ENCODE measurements at regions not wholly inside any gene's neighbourhood (a gene's known extent, or its start where the extent isn't known, plus 50 kb on each side); places are given as distances from the start of the nearest gene placed in this dataset.

- no peak for DNase-seq (ENCODE audit: extremely low read depth in 1 of 2, low read depth in 1 of 2)
Measured at GRCh38 chr3:110070161-110070916, 733.0 kb upstream of the DPPA4 start.

DNA sequence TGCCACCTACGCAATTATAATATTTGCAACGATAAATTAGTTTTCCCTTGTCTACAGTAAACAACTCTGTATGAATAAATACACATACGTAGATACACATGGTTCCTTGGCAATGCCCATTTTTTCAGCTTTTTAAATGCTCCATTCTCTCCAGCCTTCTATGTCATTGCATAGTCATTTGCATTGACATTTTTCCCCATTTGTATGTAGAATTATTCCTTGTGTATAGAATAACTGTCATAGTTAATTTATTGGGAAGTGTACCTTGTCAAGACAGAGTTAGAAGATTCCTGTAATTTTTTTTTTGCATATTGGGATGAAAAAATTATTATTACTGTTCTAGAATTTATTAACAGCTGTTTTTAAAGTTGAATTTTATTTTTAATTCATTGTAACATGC is 736.7 kb upstream of the DPPA4 start:
- DNase-seq (ENCODE audit: extremely low read depth in 1 of 2, low read depth in 1 of 2) = no peak

DNA sequence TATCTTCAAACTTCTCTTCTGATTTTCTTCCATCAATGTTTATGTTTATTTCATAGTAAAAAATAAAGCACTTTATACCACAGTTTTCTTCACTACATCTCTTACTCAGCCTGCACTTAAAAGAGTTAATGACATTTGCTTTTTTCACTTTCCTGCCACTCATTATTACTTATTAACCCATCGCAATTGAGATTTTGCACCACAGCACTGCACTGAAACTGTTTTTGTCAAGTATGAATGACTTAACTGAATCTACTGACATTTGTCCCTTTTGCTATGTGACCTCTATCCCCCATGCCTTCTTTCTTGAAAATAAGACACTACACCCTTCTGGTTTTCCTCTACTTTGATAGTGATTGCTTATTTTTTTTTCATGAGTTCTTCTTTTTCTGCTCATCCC is 739.7 kb upstream of the DPPA4 start:
- no peak for DNase-seq (ENCODE audit: extremely low read depth in 1 of 2, low read depth in 1 of 2)

DNA sequence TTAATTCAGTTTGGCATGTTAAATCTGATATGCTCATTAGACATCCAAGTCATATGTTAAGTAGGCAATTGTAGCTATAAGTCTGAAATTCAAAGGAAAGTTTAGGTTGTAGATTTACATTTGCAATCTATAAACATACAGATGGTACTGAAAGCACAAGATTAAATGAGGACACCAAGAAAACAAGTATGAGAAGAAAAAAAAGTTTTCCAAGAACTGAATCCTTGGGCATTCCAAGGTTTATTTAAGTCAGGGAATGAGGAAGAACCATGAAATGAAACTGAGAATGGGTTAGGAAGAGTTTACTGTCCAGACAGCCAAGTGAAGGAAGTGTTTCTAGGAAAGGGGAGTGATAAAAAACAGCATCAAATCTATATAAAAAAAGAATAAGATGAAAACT is 756.1 kb upstream of the DPPA4 start:
- DNase-seq (ENCODE audit: extremely low read depth in 1 of 2, low read depth in 1 of 2) = no peak

DNA sequence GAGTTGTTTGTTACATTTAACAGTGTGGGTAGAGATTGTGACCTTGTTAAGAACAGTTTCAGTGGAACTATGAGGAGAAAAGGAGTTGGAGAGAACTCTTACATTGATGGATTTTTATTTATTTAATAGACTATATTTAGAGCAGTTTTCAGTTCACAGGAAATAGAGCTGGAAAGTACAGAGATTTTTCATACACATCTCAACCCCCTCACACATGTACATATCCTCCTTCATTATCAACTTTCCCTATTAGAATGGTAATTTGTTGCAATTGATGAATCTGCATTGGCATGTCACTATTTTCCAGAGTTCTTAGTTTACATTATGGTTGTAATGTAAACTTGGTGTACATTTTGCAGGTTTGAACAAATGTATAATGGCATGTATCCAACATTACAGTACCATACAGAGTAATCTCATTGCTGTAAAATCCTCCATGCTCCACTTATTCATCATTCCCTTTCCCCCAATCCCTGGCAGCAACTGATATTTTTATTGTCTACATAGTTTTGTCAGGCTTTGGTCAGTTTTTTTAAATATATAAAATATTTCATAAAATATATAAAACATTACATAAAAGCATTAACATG is 756.6 kb upstream of the DPPA4 start:
- DNase-seq (ENCODE audit: extremely low read depth in 1 of 2, low read depth in 1 of 2) = no peak

GRCh38 chr3:110099711-110100110 is 762.4 kb upstream of the DPPA4 start:
- no peak for DNase-seq (ENCODE audit: extremely low read depth in 1 of 2, low read depth in 1 of 2)

DNA sequence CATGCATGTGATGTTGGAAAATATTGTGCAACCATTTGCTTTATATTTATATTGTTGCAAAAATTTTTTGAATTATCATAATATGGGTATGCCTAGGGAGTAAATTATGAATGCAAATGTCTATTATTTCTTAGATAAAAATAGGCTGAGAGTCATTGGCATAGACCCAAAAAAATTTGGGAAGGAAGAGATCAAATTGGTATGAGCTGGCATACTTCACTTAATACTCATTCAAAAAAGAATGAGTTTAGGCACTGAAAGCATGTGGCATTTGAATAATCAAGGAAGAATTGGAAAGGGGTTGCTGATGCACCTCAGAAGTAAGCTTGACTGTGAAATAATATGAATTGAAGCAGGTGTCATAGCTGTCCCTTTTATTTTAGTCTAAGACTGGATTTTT is 764.0 kb upstream of the DPPA4 start:
- DNase-seq (ENCODE audit: extremely low read depth in 1 of 2, low read depth in 1 of 2) = no peak

DNA sequence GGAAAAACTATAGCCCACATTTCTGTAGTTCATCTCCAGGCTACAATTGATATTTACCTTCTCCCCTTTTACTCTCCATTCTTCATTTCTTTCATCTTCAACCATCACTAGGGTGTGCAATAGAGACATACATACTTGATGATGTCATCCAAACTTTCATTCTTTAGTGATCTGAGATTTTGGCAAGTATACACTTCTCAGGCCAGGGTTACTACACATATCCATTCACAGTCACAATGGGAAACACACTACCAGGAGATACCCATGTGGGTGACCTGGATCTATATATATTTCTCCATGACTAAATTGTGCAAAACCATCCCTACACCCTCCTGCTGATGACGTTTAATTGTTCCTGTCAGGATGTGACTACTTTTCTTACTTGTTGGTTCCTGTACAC is 769.5 kb upstream of the DPPA4 start:
- DNase-seq (ENCODE audit: extremely low read depth in 1 of 2, low read depth in 1 of 2) = no peak

DNA sequence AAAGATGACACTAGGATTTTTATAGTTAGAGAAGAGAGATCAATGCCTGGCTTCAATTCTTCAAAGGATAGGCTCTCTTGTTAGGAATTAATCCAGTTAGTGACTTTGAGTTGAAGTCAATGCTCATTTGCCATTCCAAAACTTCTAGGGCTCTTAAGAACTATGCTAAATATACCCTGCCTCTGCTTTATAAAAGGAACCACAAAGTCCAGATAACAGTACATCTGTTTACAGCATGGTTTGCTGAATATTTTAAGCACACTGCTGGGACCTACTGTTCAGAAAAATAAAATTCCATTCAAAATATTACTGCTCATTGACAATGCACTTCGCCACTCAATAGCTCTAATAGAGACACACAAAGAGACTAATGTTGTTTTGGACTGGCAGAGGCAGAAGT is 786.6 kb upstream of the DPPA4 start:
- no peak for DNase-seq (ENCODE audit: extremely low read depth in 1 of 2, low read depth in 1 of 2)

DNA sequence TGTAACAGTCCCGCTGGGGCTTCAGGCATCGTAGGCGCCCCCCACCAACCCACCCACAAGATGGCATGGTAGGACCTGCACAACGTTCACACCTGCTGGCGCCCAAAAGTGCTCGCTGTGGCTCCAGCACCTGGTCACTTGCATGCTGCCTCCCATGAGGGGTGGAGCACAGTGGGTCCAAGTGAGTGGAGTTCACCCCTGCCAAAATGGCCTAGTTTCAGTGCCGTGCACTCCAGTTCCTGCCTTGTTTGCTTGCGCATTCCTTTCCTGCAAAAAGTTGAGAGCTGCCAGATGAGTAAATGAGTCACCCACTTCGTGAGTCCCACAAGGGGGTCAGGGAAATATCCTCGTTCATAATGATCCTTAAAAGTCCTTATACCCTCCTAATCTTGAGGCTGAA is 788.7 kb upstream of the DPPA4 start:
- DNase-seq (ENCODE audit: extremely low read depth in 1 of 2, low read depth in 1 of 2) = no peak

DNA sequence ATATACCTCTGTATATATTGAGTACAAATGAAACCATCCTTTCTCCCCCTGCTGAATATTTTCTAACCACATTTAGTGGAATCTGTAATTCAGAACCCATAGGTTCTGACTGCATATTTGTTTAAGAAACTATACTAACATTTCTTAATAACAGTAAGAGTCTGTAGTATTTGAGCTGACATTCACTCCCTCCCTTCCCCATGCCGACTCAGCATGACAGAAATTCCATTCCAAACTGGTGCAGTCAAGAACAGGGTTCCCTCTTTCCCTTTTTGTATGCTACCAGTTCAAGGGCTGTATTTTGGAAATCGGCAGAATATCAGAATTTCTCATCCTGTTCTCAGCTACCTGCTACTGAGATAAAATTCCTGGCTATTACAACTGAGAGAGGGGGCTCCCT is 796.6 kb upstream of the DPPA4 start:
- no peak for DNase-seq (ENCODE audit: extremely low read depth in 1 of 2, low read depth in 1 of 2)

- no peak for DNase-seq (ENCODE audit: extremely low read depth in 1 of 2, low read depth in 1 of 2)
Measured at GRCh38 chr3:110139048-110139447, 801.7 kb upstream of the DPPA4 start.

GRCh38 chr3:110139821-110140220 is 802.5 kb upstream of the DPPA4 start:
- no peak for DNase-seq (ENCODE audit: extremely low read depth in 1 of 2, low read depth in 1 of 2)

- DNase-seq (ENCODE audit: extremely low read depth in 1 of 2, low read depth in 1 of 2) = no peak
Measured at GRCh38 chr3:110149763-110150162, 812.4 kb upstream of the DPPA4 start.

DNA sequence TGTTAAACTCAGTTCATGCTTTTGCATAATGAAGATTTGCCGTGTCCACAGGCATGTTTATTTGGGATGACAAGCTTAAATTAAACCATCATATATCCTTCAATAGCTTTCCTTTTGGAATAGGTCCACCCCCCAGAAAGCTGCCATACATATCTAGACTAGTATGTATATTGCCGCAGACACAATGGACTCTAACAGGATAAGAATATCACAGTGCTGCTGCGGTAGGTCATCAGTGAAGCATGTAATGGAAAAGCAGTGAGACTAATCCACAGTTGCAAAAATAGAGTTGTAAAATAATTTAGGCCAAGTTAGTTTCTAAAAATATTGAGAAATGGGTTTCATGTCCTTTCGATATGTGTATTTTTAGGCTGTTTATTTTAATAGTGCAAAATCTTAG is 819.9 kb upstream of the DPPA4 start:
- no peak for DNase-seq (ENCODE audit: extremely low read depth in 1 of 2, low read depth in 1 of 2)

DNA sequence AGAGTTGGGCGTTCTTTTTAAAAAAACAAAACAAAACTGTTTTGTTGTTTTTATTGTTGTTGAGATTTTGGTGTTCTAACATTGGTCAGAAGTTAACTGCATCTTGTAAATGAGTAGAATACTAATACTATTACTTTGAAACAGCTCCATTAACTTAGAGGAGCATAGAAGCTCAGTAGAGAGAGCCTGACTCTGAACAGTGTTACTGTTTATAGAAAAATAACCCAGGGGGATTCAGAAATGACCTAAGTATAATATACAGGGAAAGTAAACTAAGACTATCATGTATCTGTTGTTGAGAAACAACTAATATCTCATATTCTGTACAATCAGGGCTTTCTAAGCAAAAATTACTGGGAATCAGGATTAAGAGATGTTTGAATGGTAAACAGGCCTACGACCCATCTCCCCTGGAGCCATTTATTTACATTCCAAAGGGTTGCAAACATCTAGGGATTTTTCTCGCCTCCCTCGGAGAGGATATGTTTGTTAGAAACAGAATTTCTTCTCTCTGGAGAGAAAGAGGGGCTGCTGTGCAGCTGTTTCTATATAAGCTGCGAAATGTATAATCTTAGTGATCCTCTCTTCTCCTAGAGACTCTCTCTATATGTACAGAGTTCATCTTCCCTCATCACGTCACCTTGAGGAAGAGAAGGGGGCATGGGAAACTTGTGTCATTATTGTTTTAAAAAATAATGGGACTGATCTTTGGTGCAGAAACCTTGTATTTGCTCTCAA is 827.5 kb upstream of the DPPA4 start:
- no peak for DNase-seq (ENCODE audit: extremely low read depth in 1 of 2, low read depth in 1 of 2)

DNA sequence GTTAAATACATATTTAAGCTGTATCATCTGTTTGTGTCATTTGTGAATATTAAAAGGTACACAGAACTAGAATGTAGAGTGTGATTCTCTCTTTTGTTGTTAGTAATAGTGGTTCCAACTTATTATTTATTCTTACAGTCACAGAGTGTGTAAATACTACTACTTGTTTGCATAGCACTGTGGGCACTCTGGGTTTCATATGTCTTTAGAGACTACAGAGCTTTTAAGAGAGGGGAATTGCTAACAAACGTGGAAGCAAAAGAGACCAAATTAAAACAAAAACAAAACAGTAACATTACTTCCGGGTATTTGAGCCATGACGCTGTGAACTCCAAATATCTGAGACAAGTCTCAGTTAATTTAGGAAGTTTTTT is 828.0 kb upstream of the DPPA4 start:
- no peak for DNase-seq (ENCODE audit: extremely low read depth in 1 of 2, low read depth in 1 of 2)

- DNase-seq (ENCODE audit: extremely low read depth in 1 of 2, low read depth in 1 of 2) = no peak
Measured at GRCh38 chr3:110165753-110166152, 828.4 kb upstream of the DPPA4 start.

- no peak for DNase-seq (ENCODE audit: extremely low read depth in 1 of 2, low read depth in 1 of 2)
Measured at GRCh38 chr3:110166791-110167190, 829.4 kb upstream of the DPPA4 start.

DNA sequence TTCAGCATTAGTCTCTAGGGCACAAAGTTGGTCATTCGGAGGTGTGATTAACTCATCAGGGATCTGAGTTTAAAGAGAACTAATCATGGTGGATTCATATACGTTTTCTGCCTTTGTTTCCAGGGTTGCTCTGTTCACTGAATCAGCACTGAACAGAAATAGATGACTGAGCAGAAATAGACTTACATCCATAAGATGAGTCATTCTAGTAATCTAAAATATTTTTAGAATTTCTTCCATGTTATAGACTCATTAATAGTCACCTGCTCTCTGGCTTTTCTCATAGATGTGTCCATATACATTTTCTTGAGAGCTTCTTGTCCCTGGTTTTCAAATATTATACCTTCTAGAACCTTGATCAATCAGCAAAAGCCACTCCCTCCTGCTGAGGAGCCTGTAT is 837.6 kb upstream of the DPPA4 start:
- no peak for DNase-seq (ENCODE audit: extremely low read depth in 1 of 2, low read depth in 1 of 2)

DNA sequence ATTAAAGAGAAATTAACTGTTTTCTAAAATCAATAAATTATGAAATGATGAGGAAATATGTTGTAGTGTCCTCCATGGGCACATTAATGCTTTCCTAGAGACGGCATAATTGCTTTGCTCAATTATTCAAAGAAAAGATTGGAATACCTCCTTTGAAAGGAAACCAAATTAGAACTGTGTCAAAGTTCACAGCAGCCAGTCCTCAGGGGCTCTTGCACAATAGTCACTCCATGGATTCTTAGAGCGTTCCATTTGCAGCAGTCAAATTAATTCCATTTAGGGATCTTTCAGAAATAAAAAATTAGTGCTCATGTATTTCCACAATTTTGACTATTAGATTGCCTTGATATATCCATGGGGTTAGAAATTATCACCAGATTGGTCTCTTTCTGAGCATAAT is 841.6 kb upstream of the DPPA4 start:
- DNase-seq (ENCODE audit: extremely low read depth in 1 of 2, low read depth in 1 of 2) = no peak

DNA sequence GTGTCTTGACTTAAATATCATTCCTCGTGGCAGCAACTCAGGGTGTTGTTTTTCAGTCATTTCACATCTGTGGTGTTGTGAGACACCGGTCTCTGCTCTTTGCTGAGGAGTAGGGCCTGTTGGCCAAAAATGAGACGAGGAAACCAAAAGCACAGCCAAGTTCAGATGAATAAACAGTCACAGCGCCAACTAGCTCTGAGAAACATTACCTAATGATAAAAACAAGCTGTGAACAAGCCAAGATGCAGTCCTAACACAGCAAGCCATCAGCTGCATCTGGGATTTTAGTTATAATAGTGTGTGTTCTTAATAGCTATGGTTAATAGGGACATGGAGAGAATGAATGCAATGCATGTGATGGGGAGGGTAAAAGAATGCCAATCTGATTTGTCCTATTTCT is 843.4 kb upstream of the DPPA4 start:
- DNase-seq (ENCODE audit: extremely low read depth in 1 of 2, low read depth in 1 of 2) = no peak

Measured in stimulated activated CD8-positive, alpha-beta memory T cell treated with anti-CD3 and anti-CD28 coated beads, Interleukin-7, amount 100 ng/mL, for 48 hours (primary cell).